ENCODE measurements at regions not wholly inside any gene's neighbourhood (a gene's known extent, or its start where the extent isn't known, plus 50 kb on each side); places are given as distances from the start of the nearest gene placed in this dataset.

- Histone ChIP-seq H3K36me3 (ENCODE audit: control insufficient read depth in 2 of 2, extremely low read depth in 1 of 2, insufficient read depth in 2 of 2, low read length in 2 of 2) (no peaks in the 10 kb centered on the region), H3K4me3 (replicated peaks in 1 of 3; ENCODE audit: insufficient read depth in 1 of 3, low read depth in 1 of 3, low read length in 3 of 3) (no peak overlapping the region), H3K27me3 (ENCODE audit: control insufficient read depth in 2 of 2, insufficient read depth in 2 of 2, low read length in 2 of 2) (no peaks in the 10 kb centered on the region), H2AFZ (ENCODE audit: low read depth, low read length) (no peak overlapping the region), H3K4me2 (ENCODE audit: insufficient read depth, low read length) (no peak overlapping the region), H3K27ac (ENCODE audit: insufficient read depth, low read depth, low read length) (no peak overlapping the region), H3K4me1 (ENCODE audit: control insufficient read depth, extremely low read depth, insufficient read depth, low read length) (no peaks in the 10 kb centered on the region), H3K9ac (replicated peaks; ENCODE audit: extremely low read depth, insufficient read depth, low read length) (no peak overlapping the region), H3K9me3 (replicated peaks; ENCODE audit: control insufficient read depth, insufficient read depth, low read length) (no peaks in the 10 kb centered on the region), H3K79me2 (ENCODE audit: control insufficient read depth, insufficient read depth, low read length) (no peaks in the 10 kb centered on the region), H3K9me1 (replicated peaks; ENCODE audit: control insufficient read depth, extremely low read depth, insufficient read depth, low read length) (peaks cover 2% of the 10 kb centered on the region), H4K20me1 (replicated peaks; ENCODE audit: control insufficient read depth, extremely low read depth, insufficient read depth, low read length) (no peaks in the 10 kb centered on the region)
- ChIA-PET CTCF (interaction anchor here (0.8 to 0.9 kb wide), 3 partner anchors 9 to 66 kb away, joined by 3 to 5 read pairs (median 4); no protein-coding TSS in a partner anchor), POLR2A (interaction anchor here (0.5 kb wide), 1 partner anchor 211 kb away, joined by 3 read pairs; no protein-coding TSS in a partner anchor)
- TF ChIP-seq CTCF (IDR thresholded peaks at IDR 0.05; ENCODE audit: extremely low read depth in 1 of 2, insufficient read depth in 1 of 2, low read depth in 1 of 2, low read length in 2 of 2), result no peak
- no peak for TF ChIP-seq JUN (IDR thresholded peaks at IDR 0.05; ENCODE audit: borderline replicate concordance, insufficient read depth, insufficient read length, low read depth)
- no peak for TF ChIP-seq FOS (IDR thresholded peaks at IDR 0.05; ENCODE audit: borderline replicate concordance, insufficient read depth, low read length)
- TF ChIP-seq EZH2 (IDR thresholded peaks at IDR 0.05; ENCODE audit: borderline replicate concordance, low read depth, low read length, severe bottlenecking), result no peak
- no peak for TF ChIP-seq MAX (IDR thresholded peaks at IDR 0.05; ENCODE audit: insufficient read depth, insufficient read length)
- TF ChIP-seq MYC (IDR thresholded peaks at IDR 0.05; ENCODE audit: low read depth, low read length), result no peak
- DNase-seq (ENCODE audit: low read depth, low spot score) (no peak), FAIRE-seq (no peak)
- BruUV-seq (replicated peaks), result no TSS peak
- dilution Hi-C loops (cut with MboI; ENCODE audit: extremely low pct_ligation_motif_present, low sequenced_read_pairs) (no loop called here), intact Hi-C loops (cut with micrococcal nuclease) (no loop called here)
Measured at GRCh38 chr4:176981074-176981473, 188.4 kb upstream of the VEGFC start.
